GM12874 (cell line): ENCODE measurements at regions not wholly inside any gene's neighbourhood (a gene's known extent, or its start where the extent isn't known, plus 50 kb on each side); places are given as distances from the start of the nearest gene placed in this dataset.

Source experiments
- TF ChIP-seq, protein P1 (sequence below): IDR thresholded peaks from 2 replicates; pipeline ENCODE4 v1.5.1; 2011; ENCODE audit warnings: low read depth, mild to moderate bottlenecking, control low read depth, low read length, moderate library complexity; ENCODE audit not compliant: insufficient read depth

DNA sequence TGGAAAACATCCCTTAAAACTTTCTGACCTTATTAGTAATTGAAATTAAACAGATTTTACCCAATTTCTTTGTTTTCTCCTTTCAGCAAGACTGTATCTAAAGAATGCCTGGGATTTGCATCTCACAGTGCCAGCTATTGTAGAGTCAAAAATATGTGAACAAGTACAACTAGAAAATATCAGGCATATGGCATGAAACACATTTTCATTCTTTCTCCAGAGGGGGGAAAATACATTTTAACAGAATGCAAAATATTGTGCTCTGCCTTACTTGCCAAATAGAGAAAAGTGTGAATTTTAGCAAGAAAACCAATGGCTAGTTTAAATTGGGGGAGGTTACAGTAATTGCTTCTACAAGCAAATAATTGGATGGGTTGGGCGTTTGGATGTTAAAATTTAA lies 366.6 kb upstream of the FIGN start:
- TF ChIP-seq, protein P1, sequence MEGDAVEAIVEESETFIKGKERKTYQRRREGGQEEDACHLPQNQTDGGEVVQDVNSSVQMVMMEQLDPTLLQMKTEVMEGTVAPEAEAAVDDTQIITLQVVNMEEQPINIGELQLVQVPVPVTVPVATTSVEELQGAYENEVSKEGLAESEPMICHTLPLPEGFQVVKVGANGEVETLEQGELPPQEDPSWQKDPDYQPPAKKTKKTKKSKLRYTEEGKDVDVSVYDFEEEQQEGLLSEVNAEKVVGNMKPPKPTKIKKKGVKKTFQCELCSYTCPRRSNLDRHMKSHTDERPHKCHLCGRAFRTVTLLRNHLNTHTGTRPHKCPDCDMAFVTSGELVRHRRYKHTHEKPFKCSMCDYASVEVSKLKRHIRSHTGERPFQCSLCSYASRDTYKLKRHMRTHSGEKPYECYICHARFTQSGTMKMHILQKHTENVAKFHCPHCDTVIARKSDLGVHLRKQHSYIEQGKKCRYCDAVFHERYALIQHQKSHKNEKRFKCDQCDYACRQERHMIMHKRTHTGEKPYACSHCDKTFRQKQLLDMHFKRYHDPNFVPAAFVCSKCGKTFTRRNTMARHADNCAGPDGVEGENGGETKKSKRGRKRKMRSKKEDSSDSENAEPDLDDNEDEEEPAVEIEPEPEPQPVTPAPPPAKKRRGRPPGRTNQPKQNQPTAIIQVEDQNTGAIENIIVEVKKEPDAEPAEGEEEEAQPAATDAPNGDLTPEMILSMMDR: no peak

DNA sequence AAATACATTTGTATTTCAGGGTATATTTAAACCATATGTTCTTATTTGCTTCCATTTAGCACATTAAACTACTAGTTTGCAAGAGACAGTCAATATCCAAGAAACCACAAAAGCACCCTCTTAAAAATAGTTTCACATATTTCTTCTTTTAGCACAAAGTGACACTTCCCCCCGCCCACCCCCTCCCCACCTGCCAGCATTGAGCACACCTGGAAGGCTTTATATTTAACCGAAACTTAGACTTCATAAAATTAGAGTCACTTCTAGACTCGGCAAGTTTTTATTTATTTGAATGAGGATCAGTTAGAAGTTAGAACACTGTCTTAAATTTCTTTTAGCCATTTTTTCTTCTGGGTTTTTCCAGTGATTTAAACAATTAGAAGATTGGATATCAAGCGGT lies 355.9 kb upstream of the FIGN start:
- TF ChIP-seq, protein P1: no peak

DNA sequence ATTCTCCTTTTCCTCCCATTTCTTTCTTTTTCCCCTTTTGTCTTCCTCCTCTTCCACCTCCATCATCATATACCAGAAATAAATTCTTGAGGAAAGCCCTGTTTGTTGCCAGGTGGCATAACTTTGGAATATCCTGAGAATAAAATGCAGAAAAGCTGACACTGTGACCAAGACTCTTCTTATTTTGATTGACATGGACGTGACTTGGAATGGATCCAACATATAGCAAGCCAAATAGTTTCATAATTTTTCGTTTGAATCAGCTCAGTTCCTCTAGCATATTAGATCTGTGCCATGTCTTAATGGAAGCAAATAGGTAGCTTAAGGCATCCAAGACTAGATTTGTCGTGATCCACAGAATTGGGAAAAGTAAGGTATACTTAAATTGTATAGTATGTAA lies 354.7 kb upstream of the FIGN start:
- TF ChIP-seq, protein P1: no peak

DNA sequence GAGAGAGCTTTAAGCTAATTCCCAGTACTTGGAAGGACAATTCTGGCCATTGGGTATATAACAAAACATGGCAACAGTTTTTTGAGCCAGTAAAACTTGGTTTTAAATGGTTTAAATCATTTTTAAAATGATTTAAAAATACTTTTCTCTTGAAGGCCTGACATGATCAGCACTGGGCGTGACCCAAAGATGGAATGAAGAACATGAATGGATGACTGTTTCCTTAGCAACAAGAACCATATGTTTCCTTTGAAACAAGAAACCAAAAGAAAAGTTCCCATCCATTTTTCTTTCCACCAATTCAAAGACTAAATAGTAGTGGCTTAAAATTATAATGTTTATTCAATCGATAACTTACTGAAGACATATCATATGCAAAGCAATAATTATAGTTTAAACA lies 348.3 kb upstream of the FIGN start:
- TF ChIP-seq, protein P1: no peak

- TF ChIP-seq, protein P1: no peak
Observed at GRCh38 chr2:164080486-164080885, 344.7 kb upstream of the FIGN start.

DNA sequence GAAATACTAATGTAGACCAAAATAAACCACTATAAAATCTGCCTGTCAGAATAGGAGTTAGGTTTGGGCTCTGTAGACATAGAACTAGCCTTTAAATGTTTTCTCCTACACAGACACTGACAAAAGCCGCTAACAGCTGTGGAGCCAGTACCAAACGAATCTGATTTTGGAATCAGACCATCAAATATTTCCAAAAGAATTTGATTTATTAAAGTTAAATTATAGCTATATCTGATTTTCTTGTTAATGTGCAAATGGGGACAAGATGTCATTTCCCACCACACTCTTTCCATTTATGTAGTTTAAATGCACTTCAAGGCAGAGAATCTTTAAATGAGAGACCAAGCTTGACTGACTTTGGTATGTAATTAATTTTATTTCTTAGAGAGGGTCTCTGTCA lies 343.4 kb upstream of the FIGN start:
- TF ChIP-seq, protein P1: no peak

- TF ChIP-seq, protein P1: no peak
Observed at GRCh38 chr2:164078421-164078820, 342.6 kb upstream of the FIGN start.
